H9 (cell line): ENCODE measurements at regions not wholly inside any gene's neighbourhood (a gene's known extent, or its start where the extent isn't known, plus 50 kb on each side); places are given as distances from the start of the nearest gene placed in this dataset.

Experiments used
- DNase-seq: peaks from one replicate; pipeline ENCODE4 v3.0.0-alpha.2; 2017
- H2AFZ ChIP-seq: one replicate; pipeline ENCODE4 v1.6.1; 2013; ENCODE audit warnings: mild to moderate bottlenecking, low read length, control low read depth, moderate library complexity
- H2AK5ac ChIP-seq: 2 replicates; pipeline ENCODE4 v1.6.1; 2013; ENCODE audit warnings: low read length, control low read depth, mixed read lengths; ENCODE audit not compliant: insufficient read length
- H2BK120ac ChIP-seq: one replicate; pipeline ENCODE4 v1.6.1; 2013; ENCODE audit warnings: low read depth, mild to moderate bottlenecking, low read length, control low read depth, inconsistent platforms; ENCODE audit not compliant: poor library complexity, severe bottlenecking
- H2BK12ac ChIP-seq: 2 replicates; pipeline ENCODE4 v1.6.1; 2013; ENCODE audit warnings: low read length, control low read depth, mixed read lengths, low read depth; ENCODE audit not compliant: insufficient read length
- H2BK15ac ChIP-seq: 2 replicates; pipeline ENCODE4 v1.6.1; 2013; ENCODE audit warnings: low read depth, low read length, control low read depth
- H2BK20ac ChIP-seq: one replicate; pipeline ENCODE4 v1.6.1; 2013; ENCODE audit warnings: low read depth, mild to moderate bottlenecking, low read length, control low read depth, inconsistent platforms; ENCODE audit not compliant: poor library complexity, severe bottlenecking
- H2BK5ac ChIP-seq: 2 replicates; pipeline ENCODE4 v1.6.1; 2013; ENCODE audit warnings: low read length, control low read depth, mixed read lengths; ENCODE audit not compliant: insufficient read length
- H3K14ac ChIP-seq: 2 replicates; pipeline ENCODE4 v1.6.1; 2013; ENCODE audit warnings: low read length, control low read depth; ENCODE audit not compliant: insufficient read depth
- H3K18ac ChIP-seq: 2 replicates; pipeline ENCODE4 v1.6.1; 2013; ENCODE audit warnings: low read depth, mild to moderate bottlenecking, mixed read lengths, low read length, control low read depth; ENCODE audit not compliant: insufficient read length
- H3K23ac ChIP-seq: 2 replicates; pipeline ENCODE4 v1.6.1; 2013; ENCODE audit warnings: low read length, control low read depth, mixed read lengths, low read depth; ENCODE audit not compliant: insufficient read length
- H3K23me2 ChIP-seq: 2 replicates; pipeline ENCODE4 v1.6.1; 2013; ENCODE audit warnings: low read depth, mild to moderate bottlenecking, mixed read lengths, low read length, control low read depth; ENCODE audit not compliant: insufficient read length, poor library complexity, severe bottlenecking
- H3K27ac ChIP-seq: 2 replicates; pipeline ENCODE4 v1.5.1; 2013; ENCODE audit warnings: low read length, control low read depth, mixed read lengths, low read depth; ENCODE audit not compliant: insufficient read length
- H3K27me3 ChIP-seq: 2 replicates; pipeline ENCODE4 v1.6.1; 2013; ENCODE audit warnings: low read length, control low read depth, inconsistent platforms; ENCODE audit not compliant: insufficient read depth
- H3K4ac ChIP-seq: 2 replicates; pipeline ENCODE4 v1.6.1; 2013; ENCODE audit warnings: low read depth, mild to moderate bottlenecking, control low read depth, inconsistent platforms, low read length, moderate library complexity
- H3K4me1 ChIP-seq: 2 replicates; pipeline ENCODE4 v1.6.1; 2013; ENCODE audit warnings: low read length, control low read depth, inconsistent platforms; ENCODE audit not compliant: insufficient read depth
- H3K4me2 ChIP-seq: 2 replicates; pipeline ENCODE4 v1.6.1; 2013; ENCODE audit warnings: low read length, control low read depth, mixed read lengths; ENCODE audit not compliant: insufficient read length, insufficient read depth
- H3K56ac ChIP-seq: 2 replicates; pipeline ENCODE4 v1.6.1; 2013; ENCODE audit warnings: low read depth, mild to moderate bottlenecking, mixed read lengths, low read length, control low read depth; ENCODE audit not compliant: insufficient read length
- H3K79me1 ChIP-seq: 2 replicates; pipeline ENCODE4 v1.6.1; 2013; ENCODE audit warnings: low read depth, mild to moderate bottlenecking, moderate library complexity, low read length, control low read depth, inconsistent platforms; ENCODE audit not compliant: insufficient read depth, poor library complexity, severe bottlenecking
- H3K79me2 ChIP-seq: 2 replicates; pipeline ENCODE4 v1.6.1; 2013; ENCODE audit warnings: low read length, control low read depth, inconsistent platforms; ENCODE audit not compliant: insufficient read depth
- H3K9ac ChIP-seq: 2 replicates; pipeline ENCODE4 v1.6.1; 2013; ENCODE audit warnings: low read length, control low read depth, mixed read lengths; ENCODE audit not compliant: insufficient read length; ENCODE audit errors: extremely low read depth
- H3K9me3 ChIP-seq: one replicate; pipeline ENCODE4 v1.6.1; 2013; ENCODE audit warnings: low read depth, low read length, inconsistent platforms; ENCODE audit not compliant: control insufficient read depth
- H3T11ph ChIP-seq: one replicate; pipeline ENCODE4 v1.6.1; 2013; ENCODE audit warnings: mild to moderate bottlenecking, low read length, control low read depth, inconsistent platforms
- H4K20me1 ChIP-seq: one replicate; pipeline ENCODE4 v1.6.1; 2013; ENCODE audit not compliant: control insufficient read depth, insufficient read length, insufficient read depth
- H4K5ac ChIP-seq: 2 replicates; pipeline ENCODE4 v1.6.1; 2013; ENCODE audit warnings: low read depth, mild to moderate bottlenecking, mixed read lengths, low read length, control low read depth; ENCODE audit not compliant: insufficient read length
- H4K8ac ChIP-seq: replicated peaks from 2 replicates; pipeline ENCODE4 v1.6.1; 2013; ENCODE audit warnings: low read length, control low read depth, mixed read lengths, low read depth; ENCODE audit not compliant: insufficient read length
- H4K91ac ChIP-seq: 2 replicates; pipeline ENCODE4 v1.6.1; 2013; ENCODE audit warnings: low read depth, mild to moderate bottlenecking, moderate library complexity, mixed read lengths, low read length, control low read depth; ENCODE audit not compliant: insufficient read length
- H3K27ac Mint-ChIP-seq, 3 experiments: 2 replicates in 2 of 3; 3 replicates in 1 of 3; pipeline ENCODE4 v1.8.0; 2020 to 2021; ENCODE audit warnings: mixed read lengths in 3 of 3, mild to moderate bottlenecking in 1 of 3, moderate library complexity in 1 of 3
- H3K27me3 Mint-ChIP-seq: 2 replicates; pipeline ENCODE4 v1.8.0; 2021; ENCODE audit warnings: low read depth, mild to moderate bottlenecking, moderate library complexity, mixed read lengths
- H3K36me3 Mint-ChIP-seq, 3 experiments: 2 replicates in 2 of 3; 3 replicates in 1 of 3; pipeline ENCODE4 v1.8.0; 2020 to 2021; ENCODE audit warnings: low read depth in 3 of 3, mixed read lengths in 3 of 3; ENCODE audit not compliant: insufficient read depth in 1 of 3
- H3K4me1 Mint-ChIP-seq, 2 experiments: 2 replicates each; pipeline ENCODE4 v1.8.0; 2020; ENCODE audit warnings: mixed read lengths in 2 of 2
- H3K4me3 Mint-ChIP-seq, 2 experiments: 2 replicates in 1 of 2; 3 replicates in 1 of 2; pipeline ENCODE4 v1.8.0; 2020 to 2021; ENCODE audit warnings: mild to moderate bottlenecking in 2 of 2, mixed read lengths in 2 of 2, moderate library complexity in 1 of 2
- H3K9me3 Mint-ChIP-seq, 2 experiments: 2 replicates in 1 of 2; 3 replicates in 1 of 2; pipeline ENCODE4 v1.8.0; 2020; ENCODE audit warnings: mild to moderate bottlenecking in 2 of 2, mixed read lengths in 2 of 2, moderate library complexity in 1 of 2
- CTCF ChIP-seq: fragments of 200-600 bp; sonication (generic); conservative IDR thresholded peaks from 3 replicates; pipeline ENCODE4 v1.8.0; 2021; ENCODE audit warnings: antibody characterized with exemption, mild to moderate bottlenecking
- WGBS: extraction: QIAGEN DNeasy Blood & Tissue Kit; methylation state at CpG from one replicate; pipeline ENCODE4 v1.1.7; 2013; ENCODE audit warnings: missing lambda C conversion rate, low lambda C conversion rate, mixed read lengths; ENCODE audit not compliant: insufficient read length; ENCODE audit errors: extremely low coverage; 5-methylcytosine and 5-hydroxymethylcytosine counted together

- Histone ChIP-seq H3K27me3 (no peaks in the 10 kb centered on the region), H2AK5ac (no peak overlapping the region), H4K5ac (no peak overlapping the region), H3K9me3 (no peaks in the 10 kb centered on the region), H3K56ac (no peak overlapping the region), H2BK15ac (no peak overlapping the region), H3K23me2 (no peaks in the 10 kb centered on the region), H4K91ac (no peak overlapping the region), H3K18ac (no peak overlapping the region), H4K20me1 (no peaks in the 10 kb centered on the region), H3K27ac (no peak overlapping the region), H3K23ac (no peak overlapping the region), H2BK120ac (no peak overlapping the region), H3K79me1 (no peaks in the 10 kb centered on the region), H2BK12ac (no peak overlapping the region), H3K79me2 (no peaks in the 10 kb centered on the region), H3K4ac (no peak overlapping the region), H3K4me2 (no peak overlapping the region), H2BK20ac (no peak overlapping the region), H2BK5ac (no peak overlapping the region), H3T11ph (no peak overlapping the region), H4K8ac (no peak overlapping the region), H3K4me1 (no peaks in the 10 kb centered on the region), H2AFZ (no peak overlapping the region), H3K14ac (no peak overlapping the region), H3K9ac (no peak overlapping the region)
- no peak for DNase-seq
- Mint-ChIP-seq H3K27me3 (peaks cover 2% of the 10 kb centered on the region), H3K36me3 (no peaks in the 10 kb centered on the region), H3K27ac (no peak overlapping the region), H3K4me3 (no peak overlapping the region), H3K9me3 (no peaks in the 10 kb centered on the region), H3K4me1 (peaks cover 0 to 5% of the 10 kb centered on the region in 2 experiments; a peak in 1 of 4 replicates)
- TF ChIP-seq CTCF = no peak
- WGBS = no CpG with 5 or more reads among the region's 1 CpG
Measured at GRCh38 chr16:65832679-65833078, 533.8 kb upstream of the CDH5 start.
